CD14-positive monocyte (primary cell): ENCODE measurements at regions not wholly inside any gene's neighbourhood (a gene's known extent, or its start where the extent isn't known, plus 50 kb on each side); places are given as distances from the start of the nearest gene placed in this dataset.

ENCODE experiments used
- DNase-seq, 3 donors: peaks; one replicate each; pipeline ENCODE4 v3.0.0-alpha.2; 2011 to 2022
- H2AFZ ChIP-seq: 2 replicates; pipeline ENCODE4 v1.6.0; 2012; ENCODE audit warnings: mild to moderate bottlenecking, low read depth, low read length, inconsistent platforms; ENCODE audit not compliant: insufficient read depth, poor library complexity, severe bottlenecking
- H3K27ac ChIP-seq, 2 donors: 1 replicate in 1 of 2; 2 replicates in 1 of 2; pipeline ENCODE4 v1.5.1; 2012 to 2013; ENCODE audit warnings: low read length in 2 of 2, control low read depth in 1 of 2, inconsistent platforms in 1 of 2, low read depth in 1 of 2, mild to moderate bottlenecking in 1 of 2
- H3K27me3 ChIP-seq, 2 donors: one replicate each; pipeline versions ENCODE4 v1.6.0 to v1.6.1; 2011 to 2013; ENCODE audit warnings: low read length in 2 of 2; ENCODE audit not compliant: control insufficient read depth in 2 of 2, insufficient read depth in 2 of 2
- H3K36me3 ChIP-seq, 2 donors: replicated peaks in 1 of 2; 1 replicate in 1 of 2; 2 replicates in 1 of 2; pipeline versions ENCODE4 v1.5.1 to v1.6.1; 2012 to 2013; ENCODE audit warnings: low read length in 2 of 2, control low read depth in 1 of 2, inconsistent platforms in 1 of 2, mild to moderate bottlenecking in 1 of 2; ENCODE audit not compliant: insufficient read depth in 2 of 2, control insufficient read depth in 1 of 2
- H3K4me1 ChIP-seq, 2 donors: 1 replicate in 1 of 2; 2 replicates in 1 of 2; pipeline versions ENCODE4 v1.5.1 to v1.6.1; 2012 to 2013; ENCODE audit warnings: low read length in 2 of 2, control low read depth in 1 of 2, inconsistent platforms in 1 of 2, mild to moderate bottlenecking in 1 of 2, moderate library complexity in 1 of 2; ENCODE audit not compliant: insufficient read depth in 2 of 2, control insufficient read depth in 1 of 2
- H3K4me2 ChIP-seq: replicated peaks from 2 replicates; pipeline ENCODE3; 2012; ENCODE audit warnings: low read length, moderate library complexity, mild to moderate bottlenecking; ENCODE audit not compliant: poor library complexity, severe bottlenecking; ENCODE audit errors: extremely low read depth
- H3K4me3 ChIP-seq, 3 experiments: fragments of 200-600 bp in 1 of 3; sonication (generic) in 1 of 3; replicated peaks in 1 of 3; 1 replicate in 2 of 3; 2 replicates in 1 of 3; pipeline ENCODE4 v1.5.1; 2011 to 2013; ENCODE audit warnings: low read length in 3 of 3, mild to moderate bottlenecking in 3 of 3, control low read depth in 2 of 3, low read depth in 2 of 3, inconsistent platforms in 1 of 3, moderate library complexity in 1 of 3
- H3K79me2 ChIP-seq: 2 replicates; pipeline ENCODE4 v1.6.0; 2012; ENCODE audit warnings: mild to moderate bottlenecking, control low read depth, inconsistent platforms, low read length, moderate library complexity; ENCODE audit not compliant: insufficient read depth
- H3K9ac ChIP-seq: 2 replicates; pipeline ENCODE4 v1.6.0; 2017; ENCODE audit warnings: low read length, mild to moderate bottlenecking; ENCODE audit not compliant: insufficient read depth, poor library complexity, severe bottlenecking
- H3K9me3 ChIP-seq, 2 donors: replicated peaks in 1 of 2; 1 replicate in 1 of 2; 2 replicates in 1 of 2; pipeline versions ENCODE4 v1.5.1 to v1.6.1; 2012 to 2013; ENCODE audit warnings: low read length in 2 of 2, control low read depth in 1 of 2; ENCODE audit not compliant: control insufficient read depth in 1 of 2, insufficient read depth in 1 of 2
- H4K20me1 ChIP-seq: 2 replicates; pipeline ENCODE4 v1.6.0; 2012; ENCODE audit warnings: mild to moderate bottlenecking, low read length, control low read depth, moderate library complexity; ENCODE audit not compliant: insufficient read depth
- H3K27ac Mint-ChIP-seq, 7 donors: one replicate each; pipeline ENCODE4 v1.8.0; 2020; ENCODE audit warnings: mild to moderate bottlenecking in 7 of 7, mixed read lengths in 7 of 7, moderate library complexity in 6 of 7, inconsistent platforms in 2 of 7
- H3K27me3 Mint-ChIP-seq, 3 donors: one replicate each; pipeline ENCODE4 v1.8.0; 2021 to 2022; ENCODE audit warnings: low read depth in 3 of 3, mild to moderate bottlenecking in 3 of 3, mixed read lengths in 3 of 3, moderate library complexity in 3 of 3, inconsistent platforms in 1 of 3
- H3K36me3 Mint-ChIP-seq, 2 donors: one replicate each; pipeline ENCODE4 v1.8.0; 2020; ENCODE audit warnings: mixed read lengths in 2 of 2, inconsistent platforms in 1 of 2, mild to moderate bottlenecking in 1 of 2
- H3K4me1 Mint-ChIP-seq: one replicate; pipeline ENCODE4 v1.8.0; 2020; ENCODE audit warnings: mild to moderate bottlenecking, mixed read lengths
- H3K4me3 Mint-ChIP-seq, 2 donors: one replicate each; pipeline ENCODE4 v1.8.0; 2020; ENCODE audit warnings: mild to moderate bottlenecking in 2 of 2, mixed read lengths in 2 of 2, moderate library complexity in 1 of 2
- H3K9me3 Mint-ChIP-seq, 7 donors: one replicate each; pipeline ENCODE4 v1.8.0; 2020 to 2022; ENCODE audit warnings: mixed read lengths in 7 of 7, mild to moderate bottlenecking in 6 of 7, moderate library complexity in 6 of 7, inconsistent platforms in 2 of 7
- CTCF ChIP-seq: fragments of 200-600 bp; IDR thresholded peaks from one replicate; pipeline ENCODE4 v1.8.0; 2022; ENCODE audit warnings: antibody characterized with exemption, mild to moderate bottlenecking
- WGBS: methylation state at CpG from one replicate; pipeline ENCODE4 v1.1.5; 2013; ENCODE audit warnings: missing lambda C conversion rate; ENCODE audit not compliant: insufficient coverage; 5-methylcytosine and 5-hydroxymethylcytosine counted together
- intact Hi-C, 2 donors: fragments of 100-400 bp; cut with micrococcal nuclease; formaldehyde crosslinking; loops; one replicate each; pipeline versions ENCODE4 v1.15.0 to v1.15.1; 2023

GRCh38 chr2:164252568-164253287 lies 368.6 kb downstream of the GRB14 start:
- no peaks in the 10 kb centered on the region for H3K36me3 Mint-ChIP-seq
- H3K36me3 ChIP-seq = no peaks in the 10 kb centered on the region

GRCh38 chr2:164243315-164243714 lies 378.0 kb downstream of the GRB14 start:
- H3K9ac ChIP-seq = no peak overlapping the region
- peaks cover 0 to 9% of the 10 kb centered on the region in 2 donors for H3K9me3 ChIP-seq
- no peak for DNase-seq
- H3K4me1 ChIP-seq = no peaks in the 10 kb centered on the region
- peaks cover 0 to 7% (median 3%) of the 10 kb centered on the region in 7 donors for H3K9me3 Mint-ChIP-seq
- H3K36me3 Mint-ChIP-seq = no peaks in the 10 kb centered on the region
- no peaks in the 10 kb centered on the region for H3K4me1 Mint-ChIP-seq
- no peak overlapping the region for H3K27ac ChIP-seq
- H2AFZ ChIP-seq = no peak overlapping the region
- H3K79me2 ChIP-seq = no peaks in the 10 kb centered on the region
- H3K27me3 ChIP-seq = no peaks in the 10 kb centered on the region
- no peak for TF ChIP-seq CTCF
- no peaks in the 10 kb centered on the region for H4K20me1 ChIP-seq
- H3K4me3 Mint-ChIP-seq = no peak overlapping the region
- H3K4me2 ChIP-seq = no peak overlapping the region
- no peak overlapping the region for H3K27ac Mint-ChIP-seq
- intact Hi-C loops = no loop called here
- H3K36me3 ChIP-seq = no peaks in the 10 kb centered on the region
- no peak overlapping the region for H3K4me3 ChIP-seq
- H3K27me3 Mint-ChIP-seq = no peaks in the 10 kb centered on the region

More at GRCh38 chr2:164252568-164253287, 368.6 kb downstream of the GRB14 start:
- DNase-seq = no peak
- Histone ChIP-seq H3K4me1 (no peaks in the 10 kb centered on the region), H3K4me2 (no peak overlapping the region), H4K20me1 (no peaks in the 10 kb centered on the region), H3K79me2 (no peaks in the 10 kb centered on the region), H3K27ac (no peak overlapping the region), H3K4me3 (no peak overlapping the region), H2AFZ (no peak overlapping the region), H3K9me3 (no peaks in the 10 kb centered on the region), H3K9ac (no peak overlapping the region), H3K27me3 (no peaks in the 10 kb centered on the region)
- Mint-ChIP-seq H3K27me3 (no peaks in the 10 kb centered on the region), H3K4me1 (no peaks in the 10 kb centered on the region), H3K9me3 (peaks cover 0 to 2% (median 0%) of the 10 kb centered on the region in 7 donors), H3K4me3 (no peak overlapping the region), H3K27ac (no peak overlapping the region)
- TF ChIP-seq CTCF = no peak
- no CpG with 5 or more reads among the region's 2 CpGs for WGBS
- intact Hi-C loops = no loop called here
